MM.1S (cell line): ENCODE measurements at regions not wholly inside any gene's neighbourhood (a gene's known extent, or its start where the extent isn't known, plus 50 kb on each side); places are given as distances from the start of the nearest gene placed in this dataset.

ENCODE experiments used
- DNase-seq: peaks from one replicate; pipeline ENCODE4 v3.0.0-alpha.2; 2015
- H2AFZ ChIP-seq: fragments of 300-600 bp; sonication (generic); 2 replicates; pipeline ENCODE4 v1.6.0; 2016; ENCODE audit warnings: antibody characterized with exemption, low read length
- H3F3A ChIP-seq: fragments of 300-600 bp; sonication (generic); 2 replicates; pipeline ENCODE4 v1.6.1; 2016; ENCODE audit warnings: mild to moderate bottlenecking, antibody characterized with exemption, low read length, moderate library complexity, mixed read lengths; ENCODE audit not compliant: insufficient read depth
- H3K27ac ChIP-seq: fragments of 300-600 bp; sonication (generic); 2 replicates; pipeline ENCODE4 v1.5.1; 2016; ENCODE audit warnings: mild to moderate bottlenecking, low read length
- H3K27me3 ChIP-seq: fragments of 300-600 bp; sonication (generic); replicated peaks from 2 replicates; pipeline ENCODE4 v1.6.0; 2016; ENCODE audit warnings: low read length; ENCODE audit not compliant: insufficient read depth
- H3K36me3 ChIP-seq: fragments of 300-600 bp; sonication (generic); replicated peaks from 2 replicates; pipeline ENCODE4 v1.6.1; 2016; ENCODE audit warnings: mild to moderate bottlenecking, low read length, mixed read lengths; ENCODE audit not compliant: insufficient read depth
- H3K4me1 ChIP-seq: fragments of 300-600 bp; sonication (generic); 2 replicates; pipeline ENCODE4 v1.6.1; 2016; ENCODE audit warnings: low read length, mixed read lengths
- H3K4me2 ChIP-seq: fragments of 300-600 bp; sonication (generic); 2 replicates; pipeline ENCODE4 v1.6.0; 2016; ENCODE audit warnings: low read depth, low read length
- H3K4me3 ChIP-seq: fragments of 300-600 bp; sonication (generic); 2 replicates; pipeline ENCODE4 v1.5.1; 2016; ENCODE audit warnings: low read length, mixed read lengths
- H3K79me2 ChIP-seq: fragments of 300-600 bp; sonication (generic); 2 replicates; pipeline ENCODE4 v1.6.1; 2016; ENCODE audit warnings: mixed run types, low read length, mixed read lengths
- H3K9ac ChIP-seq: fragments of 300-600 bp; sonication (generic); 2 replicates; pipeline ENCODE4 v1.6.1; 2016; ENCODE audit warnings: low read length, mixed read lengths
- H3K9me2 ChIP-seq: fragments of 300-600 bp; sonication (generic); replicated peaks from 2 replicates; pipeline ENCODE4 v1.6.1; 2016; ENCODE audit warnings: mild to moderate bottlenecking, low read length, mixed read lengths; ENCODE audit not compliant: insufficient read depth
- H3K9me3 ChIP-seq: fragments of 300-600 bp; sonication (generic); replicated peaks from 2 replicates; pipeline ENCODE4 v1.6.1; 2016; ENCODE audit warnings: mild to moderate bottlenecking, low read length, mixed read lengths; ENCODE audit not compliant: insufficient read depth
- H4K20me1 ChIP-seq: fragments of 300-600 bp; sonication (generic); 2 replicates; pipeline ENCODE4 v1.6.1; 2016; ENCODE audit warnings: mild to moderate bottlenecking, low read length, moderate library complexity, mixed read lengths; ENCODE audit not compliant: insufficient read depth
- EZH2 ChIP-seq: fragments of 300-600 bp; sonication (generic); optimal IDR thresholded peaks from 2 replicates; pipeline ENCODE3; 2017; ENCODE audit warnings: low read depth, mild to moderate bottlenecking, antibody characterized with exemption, low read length, mixed read lengths
- EZH2phosphoT487 ChIP-seq: fragments of 300-600 bp; sonication (generic); IDR thresholded peaks from 2 replicates; pipeline ENCODE4 v1.6.1; 2018; ENCODE audit warnings: antibody characterized with exemption, low read length
- TF ChIP-seq, protein P1 (sequence below): fragments of 300-600 bp; sonication (generic); IDR thresholded peaks from 2 replicates; pipeline ENCODE4 v1.5.1; 2016; ENCODE audit warnings: antibody characterized with exemption, low read length, mixed read lengths

DNA sequence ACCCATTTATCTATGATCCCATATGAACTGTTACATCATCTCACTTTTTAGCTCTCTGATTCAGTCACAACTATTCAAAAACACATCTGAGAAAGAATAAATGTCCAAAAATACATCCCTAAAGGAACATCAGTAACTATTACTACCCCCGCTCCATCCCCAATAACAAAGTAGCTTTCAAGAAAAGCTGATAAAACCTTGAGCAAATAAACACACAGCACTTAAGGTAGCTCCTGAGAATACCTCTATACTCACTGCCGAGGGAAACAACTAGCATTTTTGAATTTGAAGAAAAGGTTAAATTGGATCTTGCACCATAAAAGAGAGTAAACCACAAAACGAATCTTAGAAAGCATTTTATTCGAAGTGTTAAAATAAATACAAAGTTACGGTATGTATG lies 63.4 kb downstream of the PMAIP1 start:
- no peak overlapping the region for H3K27ac ChIP-seq
- no peak overlapping the region for H3K9ac ChIP-seq
- H4K20me1 ChIP-seq, result no peaks in the 10 kb centered on the region
- DNase-seq, result no peak
- H3K9me2 ChIP-seq, result no peaks in the 10 kb centered on the region
- H3K79me2 ChIP-seq, result no peaks in the 10 kb centered on the region
- H3K9me3 ChIP-seq, result no peaks in the 10 kb centered on the region
- no peaks in the 10 kb centered on the region for H3K36me3 ChIP-seq
- H2AFZ ChIP-seq, result no peak overlapping the region
- no peak overlapping the region for H3K4me2 ChIP-seq
- no peak overlapping the region for H3K4me3 ChIP-seq
- no peaks in the 10 kb centered on the region for H3K27me3 ChIP-seq
- no peak for TF ChIP-seq EZH2
- TF ChIP-seq EZH2phosphoT487, result no peak
- TF ChIP-seq, protein P1, sequence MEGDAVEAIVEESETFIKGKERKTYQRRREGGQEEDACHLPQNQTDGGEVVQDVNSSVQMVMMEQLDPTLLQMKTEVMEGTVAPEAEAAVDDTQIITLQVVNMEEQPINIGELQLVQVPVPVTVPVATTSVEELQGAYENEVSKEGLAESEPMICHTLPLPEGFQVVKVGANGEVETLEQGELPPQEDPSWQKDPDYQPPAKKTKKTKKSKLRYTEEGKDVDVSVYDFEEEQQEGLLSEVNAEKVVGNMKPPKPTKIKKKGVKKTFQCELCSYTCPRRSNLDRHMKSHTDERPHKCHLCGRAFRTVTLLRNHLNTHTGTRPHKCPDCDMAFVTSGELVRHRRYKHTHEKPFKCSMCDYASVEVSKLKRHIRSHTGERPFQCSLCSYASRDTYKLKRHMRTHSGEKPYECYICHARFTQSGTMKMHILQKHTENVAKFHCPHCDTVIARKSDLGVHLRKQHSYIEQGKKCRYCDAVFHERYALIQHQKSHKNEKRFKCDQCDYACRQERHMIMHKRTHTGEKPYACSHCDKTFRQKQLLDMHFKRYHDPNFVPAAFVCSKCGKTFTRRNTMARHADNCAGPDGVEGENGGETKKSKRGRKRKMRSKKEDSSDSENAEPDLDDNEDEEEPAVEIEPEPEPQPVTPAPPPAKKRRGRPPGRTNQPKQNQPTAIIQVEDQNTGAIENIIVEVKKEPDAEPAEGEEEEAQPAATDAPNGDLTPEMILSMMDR, result no peak
- peaks cover 12% of the 10 kb centered on the region for H3K4me1 ChIP-seq
- H3F3A ChIP-seq, result no peaks in the 10 kb centered on the region

DNA sequence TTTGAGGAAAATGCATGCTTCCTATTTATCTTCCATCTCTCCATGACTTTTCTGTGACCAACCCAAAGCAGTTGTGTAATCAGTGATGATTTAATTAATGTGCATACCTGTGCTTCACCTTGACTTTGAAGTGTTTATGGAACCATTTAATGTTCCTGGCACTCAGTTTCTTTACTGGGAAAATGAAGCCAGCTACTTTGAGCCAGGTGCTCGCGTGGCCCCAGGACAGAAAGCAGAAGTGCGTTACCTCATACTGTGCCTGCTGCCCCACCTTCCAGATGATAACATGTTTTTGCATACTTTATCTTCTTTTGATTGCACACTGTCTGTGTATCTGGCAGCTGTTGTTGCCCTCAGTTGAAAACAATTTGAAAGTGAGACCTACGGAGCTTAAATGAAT lies 61.3 kb downstream of the PMAIP1 start:
- Histone ChIP-seq H3K4me2 (no peak overlapping the region), H3K4me1 (peaks cover 12% of the 10 kb centered on the region), H3K9me3 (no peaks in the 10 kb centered on the region), H3K9ac (no peak overlapping the region), H3K36me3 (no peaks in the 10 kb centered on the region), H3K4me3 (no peak overlapping the region), H4K20me1 (no peaks in the 10 kb centered on the region), H3K27me3 (no peaks in the 10 kb centered on the region), H3F3A (no peaks in the 10 kb centered on the region), H3K79me2 (no peaks in the 10 kb centered on the region), H2AFZ (no peak overlapping the region), H3K27ac (no peak overlapping the region), H3K9me2 (no peaks in the 10 kb centered on the region)
- TF ChIP-seq EZH2, result no peak
- TF ChIP-seq, protein P1, result no peak
- TF ChIP-seq EZH2phosphoT487, result no peak
- no peak for DNase-seq

GRCh38 chr18:59960272-59960671 lies 60.5 kb downstream of the PMAIP1 start:
- H3K4me2 ChIP-seq, result no peak overlapping the region
- no peak overlapping the region for H3K27ac ChIP-seq
- H3K4me1 ChIP-seq, result peaks cover 12% of the 10 kb centered on the region

More at GRCh38 chr18:59960272-59960671, 60.5 kb downstream of the PMAIP1 start:
- no peak overlapping the region for H2AFZ ChIP-seq
- H4K20me1 ChIP-seq, result no peaks in the 10 kb centered on the region
- H3K4me3 ChIP-seq, result no peak overlapping the region
- no peaks in the 10 kb centered on the region for H3K9me2 ChIP-seq
- H3F3A ChIP-seq, result no peaks in the 10 kb centered on the region
- no peak overlapping the region for H3K9ac ChIP-seq
- H3K36me3 ChIP-seq, result no peaks in the 10 kb centered on the region
- no peaks in the 10 kb centered on the region for H3K27me3 ChIP-seq
- H3K9me3 ChIP-seq, result no peaks in the 10 kb centered on the region
- H3K79me2 ChIP-seq, result no peaks in the 10 kb centered on the region
- DNase-seq, result no peak
- no peak for TF ChIP-seq EZH2phosphoT487
- no peak for TF ChIP-seq EZH2
- TF ChIP-seq, protein P1, result no peak
